ENCODE measurements at regions not wholly inside any gene's neighbourhood (a gene's known extent, or its start where the extent isn't known, plus 50 kb on each side); places are given as distances from the start of the nearest gene placed in this dataset.

DNA sequence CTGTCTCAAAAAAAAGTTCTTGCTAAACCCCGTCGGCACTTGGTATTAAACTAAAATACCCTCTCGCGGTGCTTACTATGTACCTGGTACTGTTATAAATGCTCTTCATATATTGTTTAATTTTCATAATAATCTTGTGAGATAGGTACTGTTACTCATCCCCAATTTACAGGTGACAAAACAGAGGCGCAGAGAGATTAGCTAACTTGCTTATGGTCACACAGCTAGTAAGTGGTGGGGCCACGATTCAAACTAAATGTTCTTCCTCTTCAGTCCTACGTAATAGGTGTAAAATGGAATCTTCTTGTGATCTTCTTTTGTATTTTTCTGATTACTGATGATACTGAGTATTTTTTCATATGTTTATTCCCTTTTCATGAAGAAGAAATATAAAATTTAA is 51.3 kb downstream of the TET3 start:
- TF ChIP-seq FOXM1 (IDR thresholded peaks at IDR 0.05; ENCODE audit: borderline replicate concordance): no peak
- no peak for TF ChIP-seq CTBP1 (IDR thresholded peaks at IDR 0.05; ENCODE audit: borderline replicate concordance)
- no peak for TF ChIP-seq ARNT (IDR thresholded peaks at IDR 0.05)
- no peak for TF ChIP-seq TARDBP (IDR thresholded peaks at IDR 0.05)
- no peak for TF ChIP-seq FOXK2 (IDR thresholded peaks at IDR 0.05)
- no peak for TF ChIP-seq SP1 (IDR thresholded peaks at IDR 0.05)

Measured in HEK293T (cell line).